IMR-90 (cell line): ENCODE measurements at regions not wholly inside any gene's neighbourhood (a gene's known extent, or its start where the extent isn't known, plus 50 kb on each side); places are given as distances from the start of the nearest gene placed in this dataset.
A peak's percentile ranks its signal among the peaks of the same experiment; 100 is the strongest.

ENCODE experiments used
- ATAC-seq: fragments of 200-7000 bp; cut with Tn5 transposase; 2 replicates; pipeline ENCODE4 v1.9.1; 2020; ENCODE audit warnings: low read depth, mild to moderate bottlenecking, moderate library complexity
- BruUV-seq: library from RNA; stranded (reverse); fragments of 400-500 nt; replicated peaks from 2 replicates; lab custom pipeline; 2021; lab: Mats Ljungman, UMichigan
- CTCF ChIA-PET: fragments of 300-600 bp; formaldehyde crosslinking; extraction: SDS; loops from one replicate; lab custom pipeline; 2021; ENCODE audit warnings: antibody characterized with exemption; lab: Yijun Ruan, JAX
- POLR2A ChIA-PET: fragments of 300-600 bp; sonication (Branson Sonifier 250); formaldehyde crosslinking; loops from one replicate; lab custom pipeline; 2022; ENCODE audit warnings: antibody characterized with exemption; ENCODE audit not compliant: unreplicated experiment; lab: Charles Lee
- DNase-seq: peaks from one replicate; pipeline ENCODE4 v3.0.0; 2013
- H2AFZ ChIP-seq: replicated peaks from 2 replicates; pipeline ENCODE3; 2013; ENCODE audit warnings: low read length, mild to moderate bottlenecking; ENCODE audit not compliant: poor library complexity
- H2AK5ac ChIP-seq: 2 replicates; pipeline ENCODE4 v1.6.1; 2013; ENCODE audit warnings: low read depth, low read length, inconsistent platforms
- H2AK9ac ChIP-seq: replicated peaks from 2 replicates; pipeline ENCODE3; 2013; ENCODE audit warnings: mild to moderate bottlenecking, low read depth, low read length, moderate library complexity; ENCODE audit not compliant: poor library complexity
- H2BK120ac ChIP-seq: 2 replicates; pipeline ENCODE4 v1.6.1; 2013; ENCODE audit warnings: low read depth, low read length, inconsistent platforms
- H2BK15ac ChIP-seq: 3 replicates; pipeline ENCODE4 v1.6.1; 2013; ENCODE audit warnings: low read depth, low read length, inconsistent platforms
- H2BK20ac ChIP-seq: 2 replicates; pipeline ENCODE4 v1.6.1; 2013; ENCODE audit warnings: low read depth, mild to moderate bottlenecking, inconsistent platforms, low read length, moderate library complexity
- H2BK5ac ChIP-seq: 2 replicates; pipeline ENCODE4 v1.6.1; 2013; ENCODE audit warnings: mild to moderate bottlenecking, low read depth, low read length, inconsistent platforms; ENCODE audit not compliant: poor library complexity, severe bottlenecking
- H3K14ac ChIP-seq: replicated peaks from 2 replicates; pipeline ENCODE4 v1.6.1; 2013; ENCODE audit warnings: low read depth, low read length, inconsistent platforms
- H3K18ac ChIP-seq: 2 replicates; pipeline ENCODE4 v1.6.1; 2013; ENCODE audit warnings: low read depth, low read length, control low read depth
- H3K23ac ChIP-seq: 2 replicates; pipeline ENCODE4 v1.6.1; 2013; ENCODE audit warnings: low read depth, low read length, inconsistent platforms
- H3K27ac ChIP-seq: 2 replicates; pipeline ENCODE4 v1.5.1; 2013; ENCODE audit warnings: mild to moderate bottlenecking, control low read depth, low read length; ENCODE audit not compliant: insufficient read depth
- H3K27me3 ChIP-seq: 2 replicates; pipeline ENCODE4 v1.6.1; 2013; ENCODE audit warnings: low read length; ENCODE audit not compliant: control insufficient read depth, insufficient read depth
- H3K36me3 ChIP-seq: 2 replicates; pipeline ENCODE4 v1.6.1; 2013; ENCODE audit warnings: low read length, mixed read lengths; ENCODE audit not compliant: control insufficient read depth, insufficient read depth
- H3K4ac ChIP-seq: 2 replicates; pipeline ENCODE4 v1.6.1; 2013; ENCODE audit warnings: low read depth, low read length, inconsistent platforms
- H3K4me1 ChIP-seq: 2 replicates; pipeline ENCODE4 v1.6.1; 2013; ENCODE audit warnings: low read length, mixed read lengths; ENCODE audit not compliant: control insufficient read depth, insufficient read depth
- H3K4me2 ChIP-seq: 2 replicates; pipeline ENCODE4 v1.6.1; 2013; ENCODE audit warnings: low read depth, mild to moderate bottlenecking, control low read depth, low read length, moderate library complexity
- H3K4me3 ChIP-seq: 2 replicates; pipeline ENCODE4 v1.5.1; 2013; ENCODE audit warnings: low read depth, mild to moderate bottlenecking, control low read depth, low read length, moderate library complexity; ENCODE audit not compliant: insufficient read depth
- H3K56ac ChIP-seq: 2 replicates; pipeline ENCODE4 v1.6.1; 2013; ENCODE audit warnings: low read length, inconsistent platforms; ENCODE audit not compliant: insufficient read depth; ENCODE audit errors: extremely low read depth
- H3K79me1 ChIP-seq, 2 experiments: 2 replicates each; pipeline ENCODE4 v1.6.1; 2013; ENCODE audit warnings: low read length in 2 of 2, inconsistent platforms in 1 of 2, low read depth in 1 of 2
- H3K9ac ChIP-seq: 2 replicates; pipeline ENCODE4 v1.6.1; 2013; ENCODE audit warnings: low read depth, low read length, control low read depth
- H3K9me1 ChIP-seq: 2 replicates; pipeline ENCODE4 v1.6.1; 2013; ENCODE audit warnings: low read length, inconsistent platforms; ENCODE audit not compliant: insufficient read depth
- H3K9me3 ChIP-seq: 2 replicates; pipeline ENCODE4 v1.6.1; 2013; ENCODE audit warnings: low read length; ENCODE audit not compliant: control insufficient read depth, insufficient read depth
- H4K20me1 ChIP-seq: 2 replicates; pipeline ENCODE4 v1.6.1; 2013; ENCODE audit warnings: low read length, inconsistent platforms; ENCODE audit not compliant: insufficient read depth
- H4K5ac ChIP-seq: 2 replicates; pipeline ENCODE4 v1.6.1; 2013; ENCODE audit warnings: mild to moderate bottlenecking, low read depth, low read length, control low read depth
- H4K8ac ChIP-seq, 2 experiments: 2 replicates each; pipeline ENCODE4 v1.6.1; 2013; ENCODE audit warnings: low read depth in 2 of 2, low read length in 2 of 2, control low read depth in 1 of 2, inconsistent platforms in 1 of 2
- H4K91ac ChIP-seq: 2 replicates; pipeline ENCODE4 v1.6.1; 2013; ENCODE audit warnings: low read depth, low read length, inconsistent platforms; ENCODE audit not compliant: insufficient read depth
- MAFK ChIP-seq: IDR thresholded peaks from 2 replicates; pipeline ENCODE4 v1.6.1; 2012; ENCODE audit warnings: low read depth, low read length, improper control_type of control experiment
- WGBS, 2 experiments: methylation state at CpG; one replicate each; pipeline versions ENCODE4 v1.1.5 to v1.1.7; 2013; ENCODE audit warnings: missing lambda C conversion rate in 2 of 2; ENCODE audit not compliant: insufficient read length in 1 of 2; ENCODE audit errors: extremely low coverage in 2 of 2; 5-methylcytosine and 5-hydroxymethylcytosine counted together
- dilution Hi-C: fragments of 300-500 bp; cut with HindIII; formaldehyde crosslinking; loops from one replicate; pipeline ENCODE4 v1.14.3; 2018; ENCODE audit warnings: low sequenced_read_pairs; ENCODE audit not compliant: unreplicated experiment
- in situ Hi-C: fragments of 300-500 bp; cut with MboI; formaldehyde crosslinking; loops from 3 replicates; pipeline ENCODE4 v1.14.3; 2019; ENCODE audit warnings: low sequenced_read_pairs, inconsistent platforms, mixed read lengths
- intact Hi-C: fragments of 100-400 bp; cut with micrococcal nuclease; formaldehyde crosslinking; loops from 2 replicates; pipeline ENCODE4 v1.10.0; 2022
- TF ChIP-seq, protein P1 (sequence below): fragments of 150-350 bp; IDR thresholded peaks from 2 replicates; pipeline ENCODE4 v1.6.1; 2017; ENCODE audit warnings: mild to moderate bottlenecking, antibody characterized with exemption, low read length, low read depth

DNA sequence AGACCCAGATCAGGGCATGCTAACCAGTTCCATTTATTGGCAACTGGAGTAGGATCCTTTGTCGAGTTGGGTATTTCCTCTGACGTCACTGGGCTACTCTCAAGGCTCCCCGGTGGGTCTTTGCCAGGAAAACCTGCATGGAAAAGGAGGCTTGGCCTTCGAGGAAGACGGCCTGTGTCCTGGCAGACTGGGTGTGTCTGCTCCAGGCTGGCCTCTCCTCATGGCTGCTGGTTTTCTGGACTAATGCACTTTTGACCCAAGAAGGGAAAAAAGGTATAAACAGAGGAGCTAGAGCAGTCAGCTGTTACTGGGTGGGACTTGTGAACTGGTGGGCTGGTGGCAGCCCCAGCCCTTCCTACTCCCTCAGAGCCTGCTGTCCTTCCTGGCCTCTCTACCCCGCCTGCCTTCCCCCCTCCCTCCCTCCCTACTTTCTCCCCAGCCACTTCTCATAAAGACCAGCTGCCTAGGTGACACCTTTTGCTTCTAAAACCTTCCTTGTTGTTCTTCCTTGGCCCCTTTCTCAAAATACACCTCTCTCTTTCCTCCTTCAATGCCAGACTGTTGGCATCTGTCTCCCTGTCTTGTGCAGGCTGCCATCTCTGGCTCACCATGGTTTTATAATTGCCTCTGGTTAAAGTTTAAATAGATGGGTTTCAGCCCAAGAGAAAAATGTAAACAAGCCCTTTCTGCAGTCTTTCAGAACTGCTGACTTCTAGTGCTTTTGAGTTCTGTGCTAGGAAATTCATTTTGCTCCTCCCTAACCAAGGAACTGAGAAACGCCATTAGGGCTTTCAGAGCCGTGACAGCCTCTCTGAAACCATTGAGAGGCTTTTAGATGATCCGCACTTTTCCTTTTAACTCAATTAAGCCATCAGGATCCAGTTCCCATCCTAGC, 101.8 kb upstream of the MKLN1 start:
- intact Hi-C loops (loop anchor here (5.0 kb wide), 1 partner anchor 119 kb away; no protein-coding TSS in a partner anchor), dilution Hi-C loops (no loop called here), in situ Hi-C loops (no loop called here)
- peak; percentile 86 for ATAC-seq
- peak overlapping the region; percentile 66 for H4K91ac ChIP-seq
- 80% methylated on average over 1 of the region's 9 CpGs; no CpG with 5 or more reads in 1 of the 2 experiments for WGBS, 2 experiments
- peak overlapping the region; percentile 63 for H2BK5ac ChIP-seq
- peak; percentile 61 for DNase-seq
- H2BK20ac ChIP-seq: peak overlapping the region; percentile 77
- peak overlapping the region; percentile 25 to 91; a peak in 3 of 4 replicates for H4K8ac ChIP-seq
- peak overlapping the region; percentile 78 for H2BK120ac ChIP-seq
- 0 out of 2 replicates have a peak overlapping the region, but pooled peaks have one; percentile 27 for H3K56ac ChIP-seq
- peaks cover 4% of the 10 kb centered on the region; the same call in 1 of the 2 replicates for H3K9me1 ChIP-seq
- peak overlapping the region; percentile 23; the same call in 1 of the 2 replicates for H2AK5ac ChIP-seq
- peak overlapping the region; percentile 74 for H2AFZ ChIP-seq
- H3K9ac ChIP-seq: peak overlapping the region; percentile 7; the same call in 1 of the 2 replicates
- H3K4me3 ChIP-seq: no peak overlapping the region
- TF ChIP-seq, protein P1, sequence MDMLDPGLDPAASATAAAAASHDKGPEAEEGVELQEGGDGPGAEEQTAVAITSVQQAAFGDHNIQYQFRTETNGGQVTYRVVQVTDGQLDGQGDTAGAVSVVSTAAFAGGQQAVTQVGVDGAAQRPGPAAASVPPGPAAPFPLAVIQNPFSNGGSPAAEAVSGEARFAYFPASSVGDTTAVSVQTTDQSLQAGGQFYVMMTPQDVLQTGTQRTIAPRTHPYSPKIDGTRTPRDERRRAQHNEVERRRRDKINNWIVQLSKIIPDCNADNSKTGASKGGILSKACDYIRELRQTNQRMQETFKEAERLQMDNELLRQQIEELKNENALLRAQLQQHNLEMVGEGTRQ: no peak
- 0 out of 2 replicates have a peak, but pooled peaks have one; percentile 11 for TF ChIP-seq MAFK
- H4K5ac ChIP-seq: peak overlapping the region; percentile 34; the same call in 1 of the 2 replicates
- no peaks in the 10 kb centered on the region for H3K36me3 ChIP-seq
- no peaks in the 10 kb centered on the region for H3K27me3 ChIP-seq
- no peaks in the 10 kb centered on the region for H4K20me1 ChIP-seq
- H3K79me1 ChIP-seq: no peaks in the 10 kb centered on the region
- H3K27ac ChIP-seq: peak overlapping the region; percentile 62; the same call in 1 of the 2 replicates
- H3K4me1 ChIP-seq: peaks cover 4% of the 10 kb centered on the region
- H2AK9ac ChIP-seq: peak overlapping the region; percentile 20
- H3K4ac ChIP-seq: peak overlapping the region; percentile 33
- ChIA-PET POLR2A (no interaction called here), CTCF (no interaction called here)
- BruUV-seq: no TSS peak
- H3K18ac ChIP-seq: peak overlapping the region; percentile 56
- no peaks in the 10 kb centered on the region for H3K9me3 ChIP-seq
- peak overlapping the region; percentile 78 for H3K14ac ChIP-seq
- H2BK15ac ChIP-seq: peak overlapping the region; percentile 15; the same call in 1 of the 3 replicates
- H3K23ac ChIP-seq: peak overlapping the region; percentile 56; the same call in 1 of the 2 replicates
- no peak overlapping the region for H3K4me2 ChIP-seq
